Neural cell (in vitro differentiated cells): ENCODE measurements at regions not wholly inside any gene's neighbourhood (a gene's known extent, or its start where the extent isn't known, plus 50 kb on each side); places are given as distances from the start of the nearest gene placed in this dataset.

Experiments
- EP300 ChIP-seq: fragments of 450-650 bp; conservative IDR thresholded peaks from 2 replicates; pipeline ENCODE4 v1.6.1; 2014; ENCODE audit warnings: antibody characterized with exemption, mild to moderate bottlenecking, moderate library complexity; ENCODE audit not compliant: poor library complexity, severe bottlenecking
- EZH2 ChIP-seq: fragments of 200-600, 300-800 bp; shearing (Covaris generic), sonication (generic); IDR thresholded peaks from 2 replicates; pipeline ENCODE4 v1.6.1; 2014; ENCODE audit warnings: antibody characterized with exemption, low read length, borderline replicate concordance, mild to moderate bottlenecking; ENCODE audit not compliant: insufficient read depth, poor library complexity, severe bottlenecking
- POLR2AphosphoS5 ChIP-seq: IDR thresholded peaks from 2 replicates; pipeline ENCODE4 v1.6.1; 2012
- TAF1 ChIP-seq: IDR thresholded peaks from 2 replicates; pipeline ENCODE4 v1.6.1; 2012; ENCODE audit warnings: low read depth
- TF ChIP-seq, protein P1 (sequence below): IDR thresholded peaks from 2 replicates; pipeline ENCODE4 v1.6.1; 2012; ENCODE audit warnings: borderline replicate concordance
- TF ChIP-seq, protein P2 (sequence below): fragments of 450-650 bp; IDR thresholded peaks from 2 replicates; pipeline ENCODE4 v1.5.1; 2014; ENCODE audit warnings: antibody characterized with exemption, mild to moderate bottlenecking, moderate library complexity; ENCODE audit not compliant: poor library complexity, severe bottlenecking

DNA sequence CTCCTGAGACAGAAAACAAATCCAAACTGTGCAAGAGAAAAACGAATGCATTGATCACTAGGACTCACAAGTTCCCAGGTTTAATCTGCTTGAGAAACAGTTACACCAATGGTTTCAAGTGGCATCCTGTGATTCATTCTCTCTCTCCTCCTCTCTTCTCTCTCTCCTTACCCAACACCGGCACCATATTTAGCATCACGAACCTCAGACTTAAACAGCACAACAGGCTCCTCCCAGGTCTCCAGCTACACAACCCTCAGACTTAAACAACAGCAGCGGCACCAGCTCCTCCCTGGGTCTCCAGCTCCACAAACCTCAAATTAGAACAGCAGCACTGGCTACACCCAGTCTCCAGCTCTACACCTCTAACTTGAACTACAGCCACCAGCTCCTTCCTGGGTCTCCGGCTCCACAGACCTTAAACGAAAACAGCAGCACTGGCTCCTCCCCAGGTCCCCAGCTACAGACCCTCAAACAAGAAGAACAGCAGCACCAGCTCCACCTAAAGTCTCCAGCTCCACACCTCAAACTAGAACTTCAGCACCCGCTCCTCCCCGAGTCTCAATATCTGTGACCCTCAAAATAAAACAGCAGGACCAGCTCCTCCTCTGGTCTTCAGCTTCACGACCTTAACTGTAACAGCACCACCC, 355.9 kb downstream of the PREX1 start:
- TF ChIP-seq, protein P1, sequence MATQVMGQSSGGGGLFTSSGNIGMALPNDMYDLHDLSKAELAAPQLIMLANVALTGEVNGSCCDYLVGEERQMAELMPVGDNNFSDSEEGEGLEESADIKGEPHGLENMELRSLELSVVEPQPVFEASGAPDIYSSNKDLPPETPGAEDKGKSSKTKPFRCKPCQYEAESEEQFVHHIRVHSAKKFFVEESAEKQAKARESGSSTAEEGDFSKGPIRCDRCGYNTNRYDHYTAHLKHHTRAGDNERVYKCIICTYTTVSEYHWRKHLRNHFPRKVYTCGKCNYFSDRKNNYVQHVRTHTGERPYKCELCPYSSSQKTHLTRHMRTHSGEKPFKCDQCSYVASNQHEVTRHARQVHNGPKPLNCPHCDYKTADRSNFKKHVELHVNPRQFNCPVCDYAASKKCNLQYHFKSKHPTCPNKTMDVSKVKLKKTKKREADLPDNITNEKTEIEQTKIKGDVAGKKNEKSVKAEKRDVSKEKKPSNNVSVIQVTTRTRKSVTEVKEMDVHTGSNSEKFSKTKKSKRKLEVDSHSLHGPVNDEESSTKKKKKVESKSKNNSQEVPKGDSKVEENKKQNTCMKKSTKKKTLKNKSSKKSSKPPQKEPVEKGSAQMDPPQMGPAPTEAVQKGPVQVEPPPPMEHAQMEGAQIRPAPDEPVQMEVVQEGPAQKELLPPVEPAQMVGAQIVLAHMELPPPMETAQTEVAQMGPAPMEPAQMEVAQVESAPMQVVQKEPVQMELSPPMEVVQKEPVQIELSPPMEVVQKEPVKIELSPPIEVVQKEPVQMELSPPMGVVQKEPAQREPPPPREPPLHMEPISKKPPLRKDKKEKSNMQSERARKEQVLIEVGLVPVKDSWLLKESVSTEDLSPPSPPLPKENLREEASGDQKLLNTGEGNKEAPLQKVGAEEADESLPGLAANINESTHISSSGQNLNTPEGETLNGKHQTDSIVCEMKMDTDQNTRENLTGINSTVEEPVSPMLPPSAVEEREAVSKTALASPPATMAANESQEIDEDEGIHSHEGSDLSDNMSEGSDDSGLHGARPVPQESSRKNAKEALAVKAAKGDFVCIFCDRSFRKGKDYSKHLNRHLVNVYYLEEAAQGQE: no peak
- TF ChIP-seq, protein P2, sequence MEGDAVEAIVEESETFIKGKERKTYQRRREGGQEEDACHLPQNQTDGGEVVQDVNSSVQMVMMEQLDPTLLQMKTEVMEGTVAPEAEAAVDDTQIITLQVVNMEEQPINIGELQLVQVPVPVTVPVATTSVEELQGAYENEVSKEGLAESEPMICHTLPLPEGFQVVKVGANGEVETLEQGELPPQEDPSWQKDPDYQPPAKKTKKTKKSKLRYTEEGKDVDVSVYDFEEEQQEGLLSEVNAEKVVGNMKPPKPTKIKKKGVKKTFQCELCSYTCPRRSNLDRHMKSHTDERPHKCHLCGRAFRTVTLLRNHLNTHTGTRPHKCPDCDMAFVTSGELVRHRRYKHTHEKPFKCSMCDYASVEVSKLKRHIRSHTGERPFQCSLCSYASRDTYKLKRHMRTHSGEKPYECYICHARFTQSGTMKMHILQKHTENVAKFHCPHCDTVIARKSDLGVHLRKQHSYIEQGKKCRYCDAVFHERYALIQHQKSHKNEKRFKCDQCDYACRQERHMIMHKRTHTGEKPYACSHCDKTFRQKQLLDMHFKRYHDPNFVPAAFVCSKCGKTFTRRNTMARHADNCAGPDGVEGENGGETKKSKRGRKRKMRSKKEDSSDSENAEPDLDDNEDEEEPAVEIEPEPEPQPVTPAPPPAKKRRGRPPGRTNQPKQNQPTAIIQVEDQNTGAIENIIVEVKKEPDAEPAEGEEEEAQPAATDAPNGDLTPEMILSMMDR: no peak
- no peak for TF ChIP-seq EP300
- TF ChIP-seq POLR2AphosphoS5: no peak
- no peak for TF ChIP-seq TAF1
- no peak for TF ChIP-seq EZH2
